NCI-H748 (cell line): ENCODE measurements at regions not wholly inside any gene's neighbourhood (a gene's known extent, or its start where the extent isn't known, plus 50 kb on each side); places are given as distances from the start of the nearest gene placed in this dataset.

Experiments
- DNase-seq: peaks from one replicate; lab custom pipeline; 2025; ENCODE audit not compliant: unreplicated experiment; lab: John Stamatoyannopoulos, UW

GRCh38 chr17:77001487-77001886 lies 133.3 kb downstream of the MGAT5B start:
- DNase-seq: no peak

- no peak for DNase-seq
Measured at GRCh38 chr17:77002103-77003045, 134.2 kb downstream of the MGAT5B start.

- no peak for DNase-seq
Measured at GRCh38 chr17:77003699-77004098, 135.5 kb downstream of the MGAT5B start.

- no peak for DNase-seq
Measured at GRCh38 chr17:77006971-77007649, 133.7 kb upstream of the SEC14L1 start.

GRCh38 chr17:77009877-77010276 lies 130.9 kb upstream of the SEC14L1 start:
- no peak for DNase-seq

- no peak for DNase-seq
Measured at GRCh38 chr17:77010667-77011066, 130.1 kb upstream of the SEC14L1 start.

GRCh38 chr17:77011173-77012011 lies 129.4 kb upstream of the SEC14L1 start:
- DNase-seq: peak; percentile 27

GRCh38 chr17:77018504-77018903 lies 122.3 kb upstream of the SEC14L1 start:
- DNase-seq: no peak

- no peak for DNase-seq
Measured at GRCh38 chr17:77019893-77020379, 120.8 kb upstream of the SEC14L1 start.

GRCh38 chr17:77020973-77021372 lies 119.8 kb upstream of the SEC14L1 start:
- DNase-seq: no peak

GRCh38 chr17:77022766-77023165 lies 118.0 kb upstream of the SEC14L1 start:
- no peak for DNase-seq

GRCh38 chr17:77025781-77026180 lies 115.0 kb upstream of the SEC14L1 start:
- DNase-seq: no peak

GRCh38 chr17:77027271-77027889 lies 113.4 kb upstream of the SEC14L1 start:
- DNase-seq: no peak

- DNase-seq: no peak
Measured at GRCh38 chr17:77028900-77029299, 111.9 kb upstream of the SEC14L1 start.

GRCh38 chr17:77032929-77033328 lies 107.8 kb upstream of the SEC14L1 start:
- DNase-seq: no peak

- DNase-seq: no peak
Measured at GRCh38 chr17:77033892-77034404, 106.8 kb upstream of the SEC14L1 start.

GRCh38 chr17:77034677-77035424 lies 105.9 kb upstream of the SEC14L1 start:
- DNase-seq: no peak

- DNase-seq: no peak
Measured at GRCh38 chr17:77035526-77035925, 105.2 kb upstream of the SEC14L1 start.

- DNase-seq: no peak
Measured at GRCh38 chr17:77036136-77036840, 104.5 kb upstream of the SEC14L1 start.
